HG03139 (cell line): ENCODE measurements at regions not wholly inside any gene's neighbourhood (a gene's known extent, or its start where the extent isn't known, plus 50 kb on each side); places are given as distances from the start of the nearest gene placed in this dataset.

Experiments
- ATAC-seq: cut with Tn5 transposase; IDR thresholded peaks from one replicate; pipeline ENCODE4 v1.9.1; 2021; ENCODE audit not compliant: unreplicated experiment

GRCh38 chr2:59998324-59998723, 555.1 kb downstream of the BCL11A start:
- ATAC-seq, result no peak

GRCh38 chr2:59997371-59997770, 556.1 kb downstream of the BCL11A start:
- no peak for ATAC-seq

- no peak for ATAC-seq
Observed at GRCh38 chr2:59996855-59997254, 556.6 kb downstream of the BCL11A start.

GRCh38 chr2:59993726-59994125, 559.7 kb downstream of the BCL11A start:
- ATAC-seq, result no peak

GRCh38 chr2:59988341-59988740, 565.1 kb downstream of the BCL11A start:
- ATAC-seq, result no peak

- no peak for ATAC-seq
Observed at GRCh38 chr2:59986511-59986910, 566.9 kb downstream of the BCL11A start.

- no peak for ATAC-seq
Observed at GRCh38 chr2:59985923-59986322, 567.5 kb downstream of the BCL11A start.

- ATAC-seq, result no peak
Observed at GRCh38 chr2:59974051-59974766, 579.2 kb downstream of the BCL11A start.

GRCh38 chr2:59969161-59969560, 584.3 kb downstream of the BCL11A start:
- ATAC-seq, result no peak

- ATAC-seq, result no peak
Observed at GRCh38 chr2:59968441-59968840, 585.0 kb downstream of the BCL11A start.

GRCh38 chr2:59967691-59968090, 585.8 kb downstream of the BCL11A start:
- no peak for ATAC-seq

- ATAC-seq, result no peak
Observed at GRCh38 chr2:59963157-59963556, 590.3 kb downstream of the BCL11A start.

- ATAC-seq, result no peak
Observed at GRCh38 chr2:59961746-59962145, 591.7 kb downstream of the BCL11A start.

- no peak for ATAC-seq
Observed at GRCh38 chr2:59959944-59960343, 593.5 kb downstream of the BCL11A start.

- no peak for ATAC-seq
Observed at GRCh38 chr2:59957504-59957903, 596.0 kb downstream of the BCL11A start.

- no peak for ATAC-seq
Observed at GRCh38 chr2:59956981-59957380, 596.5 kb downstream of the BCL11A start.

GRCh38 chr2:59947917-59948541, 605.4 kb downstream of the BCL11A start:
- ATAC-seq, result no peak

GRCh38 chr2:59947209-59947608, 606.2 kb downstream of the BCL11A start:
- ATAC-seq, result no peak

GRCh38 chr2:59939236-59939635, 614.2 kb downstream of the BCL11A start:
- ATAC-seq, result no peak

GRCh38 chr2:59938181-59938580, 615.3 kb downstream of the BCL11A start:
- no peak for ATAC-seq

- ATAC-seq, result no peak
Observed at GRCh38 chr2:59936048-59936447, 617.4 kb downstream of the BCL11A start.

GRCh38 chr2:59935005-59935404, 618.4 kb downstream of the BCL11A start:
- no peak for ATAC-seq

- no peak for ATAC-seq
Observed at GRCh38 chr2:59933948-59934347, 619.5 kb downstream of the BCL11A start.
